CD4-positive, CD25-positive, alpha-beta regulatory T cell (primary cell): ENCODE measurements at regions not wholly inside any gene's neighbourhood (a gene's known extent, or its start where the extent isn't known, plus 50 kb on each side); places are given as distances from the start of the nearest gene placed in this dataset.

ENCODE experiments used
- ATAC-seq, 2 donors: fragments of 150-1000 bp; cut with Tn5 transposase; one replicate each; pipeline ENCODE4 v1.10.0; 2021; ENCODE audit warnings: low read depth in 2 of 2, moderate number of reproducible peaks in 2 of 2, moderate library complexity in 1 of 2
- DNase-seq, 3 donors: peaks; one replicate each; pipeline versions ENCODE4 v3.0.0 to v3.0.0-alpha.2; 2012 to 2022; ENCODE audit warnings: mixed read lengths in 1 of 3
- H3K27ac ChIP-seq: one replicate; pipeline ENCODE4 v1.7.0; 2013; ENCODE audit warnings: mild to moderate bottlenecking, low read length; ENCODE audit not compliant: insufficient read depth, poor library complexity, severe bottlenecking
- H3K27me3 ChIP-seq: one replicate; pipeline ENCODE4 v1.7.0; 2013; ENCODE audit warnings: low read length; ENCODE audit not compliant: control insufficient read depth, insufficient read depth
- H3K36me3 ChIP-seq: one replicate; pipeline ENCODE4 v1.7.0; 2013; ENCODE audit warnings: mild to moderate bottlenecking, low read length, moderate library complexity; ENCODE audit not compliant: control insufficient read depth, insufficient read depth
- H3K4me1 ChIP-seq: 2 replicates; pipeline ENCODE4 v1.7.0; 2013; ENCODE audit warnings: mild to moderate bottlenecking, low read length; ENCODE audit not compliant: insufficient read depth, control insufficient read depth, poor library complexity, severe bottlenecking
- H3K4me3 ChIP-seq: one replicate; pipeline ENCODE4 v1.7.0; 2013; ENCODE audit warnings: low read depth, mild to moderate bottlenecking, low read length, moderate library complexity
- H3K9me3 ChIP-seq, 2 experiments: 1 replicate in 1 of 2; 2 replicates in 1 of 2; pipeline ENCODE4 v1.7.0; 2013; ENCODE audit warnings: low read length in 2 of 2, mild to moderate bottlenecking in 1 of 2, moderate library complexity in 1 of 2; ENCODE audit not compliant: control insufficient read depth in 2 of 2
- H3K27ac Mint-ChIP-seq, 3 donors: one replicate each; pipeline ENCODE4 v1.8.0; 2020 to 2022; ENCODE audit warnings: mild to moderate bottlenecking in 3 of 3, mixed read lengths in 3 of 3, moderate library complexity in 2 of 3
- H3K27me3 Mint-ChIP-seq: one replicate; pipeline ENCODE4 v1.8.0; 2022; ENCODE audit warnings: mild to moderate bottlenecking, mixed read lengths
- H3K36me3 Mint-ChIP-seq: one replicate; pipeline ENCODE4 v1.8.0; 2020; ENCODE audit warnings: mixed read lengths
- H3K4me1 Mint-ChIP-seq, 4 donors: one replicate each; pipeline ENCODE4 v1.8.0; 2020 to 2022; ENCODE audit warnings: mixed read lengths in 4 of 4, mild to moderate bottlenecking in 1 of 4
- H3K4me3 Mint-ChIP-seq, 4 donors: one replicate each; pipeline ENCODE4 v1.8.0; 2020 to 2022; ENCODE audit warnings: mild to moderate bottlenecking in 4 of 4, mixed read lengths in 4 of 4, moderate library complexity in 3 of 4
- H3K9me3 Mint-ChIP-seq, 7 donors: one replicate each; pipeline ENCODE4 v1.8.0; 2020 to 2022; ENCODE audit warnings: mixed read lengths in 7 of 7, mild to moderate bottlenecking in 3 of 7, moderate library complexity in 2 of 7

- no peaks in the 10 kb centered on the region for H3K4me1 ChIP-seq
- no peak overlapping the region for H3K4me3 ChIP-seq
- ATAC-seq (no peak), DNase-seq (no peak)
- no peaks in the 10 kb centered on the region for H3K9me3 ChIP-seq
- H3K36me3 ChIP-seq: no peaks in the 10 kb centered on the region
- H3K27ac ChIP-seq: no peak overlapping the region
- no peak overlapping the region for H3K4me3 Mint-ChIP-seq
- H3K27me3 Mint-ChIP-seq: peaks cover 20% of the 10 kb centered on the region
- no peaks in the 10 kb centered on the region for H3K4me1 Mint-ChIP-seq
- H3K27me3 ChIP-seq: peaks cover 2% of the 10 kb centered on the region
- no peak overlapping the region for H3K27ac Mint-ChIP-seq
- H3K9me3 Mint-ChIP-seq: no peaks in the 10 kb centered on the region
- no peaks in the 10 kb centered on the region for H3K36me3 Mint-ChIP-seq
Measured at GRCh38 chr3:150315721-150316120, 92.4 kb upstream of the TSC22D2 start.

- no peaks in the 10 kb centered on the region for H3K27me3 ChIP-seq
- no peaks in the 10 kb centered on the region for H3K4me1 ChIP-seq
- no peak for ATAC-seq
- no peaks in the 10 kb centered on the region for H3K36me3 ChIP-seq
- H3K4me1 Mint-ChIP-seq: no peaks in the 10 kb centered on the region
- no peak overlapping the region for H3K27ac Mint-ChIP-seq
- H3K9me3 Mint-ChIP-seq: no peaks in the 10 kb centered on the region
- no peaks in the 10 kb centered on the region for H3K9me3 ChIP-seq
- no peaks in the 10 kb centered on the region for H3K36me3 Mint-ChIP-seq
- no peak overlapping the region for H3K27ac ChIP-seq
- no peak for DNase-seq
- peaks cover 20% of the 10 kb centered on the region for H3K27me3 Mint-ChIP-seq
- H3K4me3 Mint-ChIP-seq: no peak overlapping the region
- no peak overlapping the region for H3K4me3 ChIP-seq
Measured at GRCh38 chr3:150314248-150315004, 93.7 kb upstream of the TSC22D2 start.

GRCh38 chr3:150312018-150312657 lies 96.0 kb upstream of the TSC22D2 start:
- Mint-ChIP-seq H3K4me1 (no peaks in the 10 kb centered on the region), H3K27me3 (peaks cover 20% of the 10 kb centered on the region), H3K27ac (no peak overlapping the region), H3K4me3 (no peak overlapping the region), H3K9me3 (no peaks in the 10 kb centered on the region), H3K36me3 (no peaks in the 10 kb centered on the region)
- no peaks in the 10 kb centered on the region for H3K9me3 ChIP-seq
- DNase-seq (no peak), ATAC-seq (no peak)
- peaks cover 5% of the 10 kb centered on the region for H3K27me3 ChIP-seq
- H3K27ac ChIP-seq: no peak overlapping the region
- no peaks in the 10 kb centered on the region for H3K36me3 ChIP-seq
- H3K4me3 ChIP-seq: no peak overlapping the region
- no peaks in the 10 kb centered on the region for H3K4me1 ChIP-seq

- Mint-ChIP-seq H3K27me3 (peaks cover 20% of the 10 kb centered on the region), H3K4me1 (no peaks in the 10 kb centered on the region), H3K9me3 (no peaks in the 10 kb centered on the region), H3K27ac (peak overlapping the region in 1 of 3 donors; percentile 41), H3K4me3 (no peak overlapping the region), H3K36me3 (no peaks in the 10 kb centered on the region)
- H3K36me3 ChIP-seq: no peaks in the 10 kb centered on the region
- H3K27ac ChIP-seq: no peak overlapping the region
- H3K4me3 ChIP-seq: no peak overlapping the region
- peaks cover 7% of the 10 kb centered on the region for H3K27me3 ChIP-seq
- DNase-seq (no peak), ATAC-seq (no peak)
- H3K9me3 ChIP-seq: no peaks in the 10 kb centered on the region
- no peaks in the 10 kb centered on the region for H3K4me1 ChIP-seq
Measured at GRCh38 chr3:150311156-150311555, 96.9 kb upstream of the TSC22D2 start.

GRCh38 chr3:150309557-150309956 lies 98.5 kb upstream of the TSC22D2 start:
- ATAC-seq: no peak
- Mint-ChIP-seq H3K4me3 (no peak overlapping the region), H3K4me1 (no peaks in the 10 kb centered on the region), H3K36me3 (no peaks in the 10 kb centered on the region), H3K9me3 (no peaks in the 10 kb centered on the region), H3K27ac (no peak overlapping the region), H3K27me3 (peaks cover 14% of the 10 kb centered on the region)
- DNase-seq: no peak
- no peaks in the 10 kb centered on the region for H3K36me3 ChIP-seq
- H3K9me3 ChIP-seq: no peaks in the 10 kb centered on the region
- H3K4me1 ChIP-seq: no peaks in the 10 kb centered on the region
- H3K27ac ChIP-seq: no peak overlapping the region
- peaks cover 9% of the 10 kb centered on the region for H3K27me3 ChIP-seq
- no peak overlapping the region for H3K4me3 ChIP-seq

- no peak overlapping the region for H3K4me3 ChIP-seq
- no peaks in the 10 kb centered on the region for H3K4me1 ChIP-seq
- H3K9me3 ChIP-seq: no peaks in the 10 kb centered on the region
- Mint-ChIP-seq H3K9me3 (no peaks in the 10 kb centered on the region), H3K4me1 (no peaks in the 10 kb centered on the region), H3K4me3 (no peak overlapping the region), H3K27me3 (peaks cover 12% of the 10 kb centered on the region), H3K27ac (no peak overlapping the region), H3K36me3 (no peaks in the 10 kb centered on the region)
- peaks cover 9% of the 10 kb centered on the region for H3K27me3 ChIP-seq
- H3K36me3 ChIP-seq: no peaks in the 10 kb centered on the region
- no peak for DNase-seq
- no peak overlapping the region for H3K27ac ChIP-seq
- ATAC-seq: no peak
Measured at GRCh38 chr3:150309257-150309542, 98.9 kb upstream of the TSC22D2 start.

- no peak overlapping the region for H3K27ac ChIP-seq
- H3K4me3 Mint-ChIP-seq: no peak overlapping the region
- peaks cover 10% of the 10 kb centered on the region for H3K27me3 Mint-ChIP-seq
- no peaks in the 10 kb centered on the region for H3K36me3 Mint-ChIP-seq
- H3K9me3 Mint-ChIP-seq: no peaks in the 10 kb centered on the region
- H3K27me3 ChIP-seq: peaks cover 9% of the 10 kb centered on the region
- H3K4me1 Mint-ChIP-seq: no peaks in the 10 kb centered on the region
- H3K36me3 ChIP-seq: no peaks in the 10 kb centered on the region
- H3K27ac Mint-ChIP-seq: no peak overlapping the region
- H3K4me3 ChIP-seq: no peak overlapping the region
- no peaks in the 10 kb centered on the region for H3K9me3 ChIP-seq
- no peaks in the 10 kb centered on the region for H3K4me1 ChIP-seq
- DNase-seq (no peak), ATAC-seq (no peak)
Measured at GRCh38 chr3:150308481-150309256, 99.4 kb upstream of the TSC22D2 start.

GRCh38 chr3:150308037-150308319 lies 100.1 kb upstream of the TSC22D2 start:
- H3K27ac ChIP-seq: no peak overlapping the region
- no peak overlapping the region for H3K4me3 ChIP-seq
- Mint-ChIP-seq H3K9me3 (peaks cover 0 to 1% (median 0%) of the 10 kb centered on the region in 7 donors), H3K4me1 (no peaks in the 10 kb centered on the region), H3K27ac (no peak overlapping the region), H3K4me3 (no peak overlapping the region), H3K36me3 (no peaks in the 10 kb centered on the region), H3K27me3 (peaks cover 8% of the 10 kb centered on the region)
- H3K27me3 ChIP-seq: peaks cover 9% of the 10 kb centered on the region
- H3K36me3 ChIP-seq: no peaks in the 10 kb centered on the region
- ATAC-seq: no peak
- H3K4me1 ChIP-seq: no peaks in the 10 kb centered on the region
- H3K9me3 ChIP-seq: no peaks in the 10 kb centered on the region
- no peak for DNase-seq
